GM12878 (cell line): ENCODE measurements at regions not wholly inside any gene's neighbourhood (a gene's known extent, or its start where the extent isn't known, plus 50 kb on each side); places are given as distances from the start of the nearest gene placed in this dataset.

ENCODE experiments used
- ATAC-seq: fragments of 200-7000 bp; cut with Tn5 transposase; 3 replicates; pipeline ENCODE4 v1.9.1; 2020; ENCODE audit warnings: mild to moderate bottlenecking, moderate library complexity
- BruUV-seq: library from RNA; stranded (reverse); fragments of 400-500 nt; replicated peaks from 2 replicates; lab custom pipeline; 2021; lab: Mats Ljungman, UMichigan
- CTCF ChIA-PET: fragments of 300-600 bp; sonication (Branson Sonifier 250); formaldehyde crosslinking; extraction: SDS; loops from one replicate; lab custom pipeline; 2021; ENCODE audit warnings: inconsistent platforms; lab: Yijun Ruan, JAX
- POLR2A ChIA-PET: fragments of 350-600 bp; formaldehyde crosslinking; extraction: SDS; loops from one replicate; lab custom pipeline; 2021; ENCODE audit warnings: inconsistent platforms; lab: Charles Lee
- RAD21 ChIA-PET: fragments of 300-600 bp; sonication (Branson Sonifier 250); formaldehyde crosslinking; loops from one replicate; lab custom pipeline; 2023; ENCODE audit warnings: antibody characterized with exemption; ENCODE audit not compliant: unreplicated experiment; lab: Charles Lee
- SMC1A ChIA-PET: fragments of 300-600 bp; sonication (Branson Sonifier 250); formaldehyde crosslinking; loops from one replicate; lab custom pipeline; 2023; ENCODE audit not compliant: unreplicated experiment, uncharacterized antibody; lab: Charles Lee
- DNase-seq: peaks from one replicate; pipeline ENCODE4 v3.0.0-alpha.2; 2011; ENCODE audit warnings: low read depth, low spot score
- FAIRE-seq: peaks from 3 replicates; lab custom pipeline; 2011; peaks lifted over from hg19 to GRCh38; lab: Jason Lieb, UNC
- H2AFZ ChIP-seq: 2 replicates; pipeline ENCODE4 v1.6.0; 2011; ENCODE audit warnings: low read depth, low read length, control low read depth; ENCODE audit not compliant: control insufficient read depth
- H3K27ac ChIP-seq: 2 replicates; pipeline ENCODE4 v1.5.1; 2011; ENCODE audit warnings: control low read depth; ENCODE audit not compliant: control insufficient read depth, insufficient read depth
- H3K27me3 ChIP-seq, 2 experiments: replicated peaks in 1 of 2; 2 replicates each; pipeline versions ENCODE4 v1.6.0 to v1.6.1; 2011; ENCODE audit warnings: low read length in 1 of 2; ENCODE audit not compliant: control insufficient read depth in 2 of 2, insufficient read depth in 2 of 2
- H3K36me3 ChIP-seq, 2 experiments: 2 replicates each; pipeline ENCODE4 v1.5.1; 2011; ENCODE audit warnings: low read length in 1 of 2; ENCODE audit not compliant: control insufficient read depth in 2 of 2, insufficient read depth in 2 of 2
- H3K4me1 ChIP-seq: 2 replicates; pipeline ENCODE4 v1.6.1; 2011; ENCODE audit warnings: mild to moderate bottlenecking, low read length, moderate library complexity, mixed read lengths; ENCODE audit not compliant: control insufficient read depth, insufficient read depth
- H3K4me2 ChIP-seq: 2 replicates; pipeline ENCODE4 v1.6.0; 2011; ENCODE audit warnings: control low read depth; ENCODE audit not compliant: control insufficient read depth, insufficient read depth
- H3K4me3 ChIP-seq: fragments of 200-600 bp; sonication (generic); 2 replicates; pipeline ENCODE4 v1.5.1; 2016
- H3K79me2 ChIP-seq: 2 replicates; pipeline ENCODE4 v1.6.0; 2011; ENCODE audit warnings: low read length; ENCODE audit not compliant: control insufficient read depth, insufficient read depth
- H3K9ac ChIP-seq: 2 replicates; pipeline ENCODE4 v1.8.0; 2011; ENCODE audit warnings: low read length, control low read depth, mixed read lengths; ENCODE audit not compliant: control insufficient read depth, insufficient read depth
- H3K9me3 ChIP-seq: replicated peaks from 3 replicates; pipeline ENCODE4 v1.5.1; 2011; ENCODE audit warnings: mild to moderate bottlenecking, low read length; ENCODE audit not compliant: control insufficient read depth, insufficient read depth
- H4K20me1 ChIP-seq: 2 replicates; pipeline ENCODE4 v1.6.0; 2011; ENCODE audit not compliant: control insufficient read depth, insufficient read depth
- BCL11A ChIP-seq: IDR thresholded peaks from 2 replicates; pipeline ENCODE4 v1.6.1; 2011; ENCODE audit warnings: low read depth, low read length
- HSF1 ChIP-seq: fragments of 150-350 bp; IDR thresholded peaks from 2 replicates; pipeline ENCODE4 v1.6.1; 2014; ENCODE audit warnings: mild to moderate bottlenecking, low read depth, low read length
- MYC ChIP-seq: IDR thresholded peaks from 2 replicates; pipeline ENCODE4 v1.6.1; 2011; ENCODE audit warnings: mild to moderate bottlenecking, low read length, moderate library complexity, inconsistent platforms; ENCODE audit not compliant: insufficient read depth, insufficient replicate concordance, insufficient read length, severe bottlenecking
- PKNOX1 ChIP-seq: fragments of 450-650 bp; IDR thresholded peaks from 2 replicates; pipeline ENCODE4 v1.6.1; 2016; ENCODE audit warnings: mild to moderate bottlenecking
- POU2F2 ChIP-seq: IDR thresholded peaks from 3 replicates; pipeline ENCODE4 v1.6.1; 2011; ENCODE audit warnings: low read depth, mild to moderate bottlenecking, low read length, borderline replicate concordance
- RB1 ChIP-seq: fragments of 450-650 bp; formaldehyde crosslinking; IDR thresholded peaks from 2 replicates; pipeline ENCODE4 v1.6.1; 2017; ENCODE audit warnings: mild to moderate bottlenecking, borderline replicate concordance
- ZBED1 ChIP-seq: IDR thresholded peaks from 2 replicates; pipeline ENCODE4 v1.6.1; 2016; ENCODE audit warnings: borderline replicate concordance
- ZNF274 ChIP-seq: IDR thresholded peaks from one replicate; pipeline ENCODE4 v1.8.0; 2011; ENCODE audit not compliant: insufficient read length, insufficient read depth
- ZZZ3 ChIP-seq: IDR thresholded peaks from 2 replicates; pipeline ENCODE4 v1.6.1; 2011; ENCODE audit warnings: low read depth; ENCODE audit not compliant: control insufficient read depth, insufficient read length
- WGBS: methylation state at CpG from one replicate; pipeline ENCODE4 v1.1.6; 2016; ENCODE audit warnings: low lambda C conversion rate; ENCODE audit not compliant: insufficient replicate concordance, insufficient coverage; ENCODE audit errors: missing lambda C conversion rate; 5-methylcytosine and 5-hydroxymethylcytosine counted together
- in situ Hi-C: fragments of 300-500 bp; cut with MboI; formaldehyde crosslinking; loops from 9 replicates; pipeline ENCODE4 v1.14.3; 2018; ENCODE audit warnings: mixed read lengths
- intact Hi-C: fragments of 100-400 bp; cut with micrococcal nuclease; formaldehyde crosslinking; loops from one replicate; pipeline ENCODE4 v1.14.2; 2022; ENCODE audit not compliant: unreplicated experiment

GRCh38 chr14:82549306-82549990 is 1015.8 kb upstream of the SEL1L start:
- H2AFZ ChIP-seq: no peak overlapping the region
- no peak for DNase-seq
- BruUV-seq: no TSS peak
- no peaks in the 10 kb centered on the region for H3K36me3 ChIP-seq
- intact Hi-C loops (no loop called here), in situ Hi-C loops (no loop called here)
- H3K9ac ChIP-seq: no peak overlapping the region
- ChIA-PET SMC1A (no interaction called here), POLR2A (no interaction called here), RAD21 (no interaction called here), CTCF (no interaction called here)
- no peaks in the 10 kb centered on the region for H3K9me3 ChIP-seq
- no peak for ATAC-seq
- no peak overlapping the region for H3K4me2 ChIP-seq
- no peaks in the 10 kb centered on the region for H3K27me3 ChIP-seq
- H3K79me2 ChIP-seq: no peaks in the 10 kb centered on the region
- no peak for TF ChIP-seq ZNF274
- TF ChIP-seq POU2F2: no peak
- no peak for TF ChIP-seq HSF1
- no peak for TF ChIP-seq ZBED1
- TF ChIP-seq BCL11A: no peak
- TF ChIP-seq ZZZ3: no peak
- no peak for TF ChIP-seq PKNOX1
- TF ChIP-seq RB1: no peak
- no peak for TF ChIP-seq MYC
- 27% methylated on average over 9 of the region's 9 CpGs for WGBS
- H3K4me3 ChIP-seq: no peak overlapping the region
- no peak for FAIRE-seq
- H4K20me1 ChIP-seq: no peaks in the 10 kb centered on the region
- no peak overlapping the region for H3K27ac ChIP-seq
- no peaks in the 10 kb centered on the region for H3K4me1 ChIP-seq
